ENCODE measurements at regions not wholly inside any gene's neighbourhood (a gene's known extent, or its start where the extent isn't known, plus 50 kb on each side); places are given as distances from the start of the nearest gene placed in this dataset.

DNA sequence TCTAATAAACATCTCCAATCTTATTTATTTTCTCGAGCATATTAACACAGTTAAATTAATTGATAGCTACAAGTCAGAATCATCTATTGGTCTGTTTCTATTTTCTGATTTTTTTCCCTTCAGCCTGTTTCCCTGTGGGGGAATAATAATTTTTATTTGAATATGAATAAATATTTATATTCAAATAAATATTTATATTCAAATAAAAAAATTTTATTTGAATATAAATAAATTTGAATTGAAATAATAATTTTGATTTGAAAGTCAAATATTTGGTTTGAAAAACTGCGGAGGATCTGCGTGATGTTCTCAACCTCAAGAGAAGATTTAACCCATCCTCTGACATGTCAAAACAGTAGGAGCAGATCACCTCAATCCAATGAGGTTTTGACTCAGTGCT, 380.1 kb upstream of the MEIS2 start:
- H3K4me1 ChIP-seq = no peaks in the 10 kb centered on the region
- H3K27ac ChIP-seq = no peak overlapping the region
- no peaks in the 10 kb centered on the region for H3K27me3 ChIP-seq
- no peak overlapping the region for H3K4me3 ChIP-seq
- no peaks in the 10 kb centered on the region for H3K36me3 ChIP-seq
- DNase-seq = no peak
- TF ChIP-seq, protein P1, sequence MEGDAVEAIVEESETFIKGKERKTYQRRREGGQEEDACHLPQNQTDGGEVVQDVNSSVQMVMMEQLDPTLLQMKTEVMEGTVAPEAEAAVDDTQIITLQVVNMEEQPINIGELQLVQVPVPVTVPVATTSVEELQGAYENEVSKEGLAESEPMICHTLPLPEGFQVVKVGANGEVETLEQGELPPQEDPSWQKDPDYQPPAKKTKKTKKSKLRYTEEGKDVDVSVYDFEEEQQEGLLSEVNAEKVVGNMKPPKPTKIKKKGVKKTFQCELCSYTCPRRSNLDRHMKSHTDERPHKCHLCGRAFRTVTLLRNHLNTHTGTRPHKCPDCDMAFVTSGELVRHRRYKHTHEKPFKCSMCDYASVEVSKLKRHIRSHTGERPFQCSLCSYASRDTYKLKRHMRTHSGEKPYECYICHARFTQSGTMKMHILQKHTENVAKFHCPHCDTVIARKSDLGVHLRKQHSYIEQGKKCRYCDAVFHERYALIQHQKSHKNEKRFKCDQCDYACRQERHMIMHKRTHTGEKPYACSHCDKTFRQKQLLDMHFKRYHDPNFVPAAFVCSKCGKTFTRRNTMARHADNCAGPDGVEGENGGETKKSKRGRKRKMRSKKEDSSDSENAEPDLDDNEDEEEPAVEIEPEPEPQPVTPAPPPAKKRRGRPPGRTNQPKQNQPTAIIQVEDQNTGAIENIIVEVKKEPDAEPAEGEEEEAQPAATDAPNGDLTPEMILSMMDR (IDR thresholded peaks at IDR 0.05) = no peak
- TF ChIP-seq POLR2A (IDR thresholded peaks at IDR 0.05) = no peak
- H3K9me3 ChIP-seq = no peaks in the 10 kb centered on the region

DNA sequence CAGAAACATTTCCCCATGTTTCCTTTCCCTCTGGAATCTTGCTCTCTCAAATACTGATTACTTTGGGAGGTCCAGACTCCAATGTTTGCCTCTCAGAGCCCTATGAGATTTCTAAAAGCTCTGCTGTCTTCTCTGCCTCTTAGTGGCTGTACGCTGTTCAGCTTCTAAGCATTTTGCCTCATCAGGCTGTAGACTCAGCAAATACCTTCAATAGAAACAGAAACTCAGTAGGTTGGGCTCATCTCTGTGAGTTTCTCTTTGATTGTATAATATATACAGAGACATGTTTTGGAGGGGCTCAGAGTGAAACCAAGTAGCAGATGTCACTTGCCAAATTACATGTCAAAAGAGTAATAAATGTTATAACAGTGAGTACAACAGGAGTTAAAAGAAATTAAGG, 380.8 kb upstream of the MEIS2 start:
- Histone ChIP-seq H3K4me1 (no peaks in the 10 kb centered on the region), H3K9me3 (no peaks in the 10 kb centered on the region), H3K27me3 (no peaks in the 10 kb centered on the region), H3K27ac (no peak overlapping the region), H3K4me3 (no peak overlapping the region), H3K36me3 (no peaks in the 10 kb centered on the region)
- TF ChIP-seq POLR2A (IDR thresholded peaks at IDR 0.05) = no peak
- TF ChIP-seq, protein P1 (IDR thresholded peaks at IDR 0.05) = no peak
- no peak for DNase-seq

DNA sequence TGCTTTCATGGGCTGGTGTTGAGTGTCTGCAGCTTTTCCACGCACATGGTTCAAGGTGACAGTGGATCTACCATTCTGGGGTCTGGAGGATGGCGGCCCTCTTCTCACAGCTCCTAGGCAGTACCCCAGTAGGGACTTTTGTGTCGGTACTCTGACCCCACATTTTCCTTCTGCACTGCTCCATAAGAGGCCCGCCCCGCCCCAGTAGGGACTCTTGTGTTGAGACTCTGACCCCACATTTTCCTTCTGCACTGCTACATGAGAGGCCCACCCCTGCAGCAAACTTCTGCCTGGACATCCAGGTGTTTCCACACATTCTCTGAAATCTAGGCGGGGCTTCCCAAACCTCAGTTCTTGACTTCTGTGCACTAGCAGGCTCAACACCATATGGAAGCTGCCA, 383.4 kb upstream of the MEIS2 start:
- TF ChIP-seq, protein P1 (IDR thresholded peaks at IDR 0.05) = no peak
- TF ChIP-seq POLR2A (IDR thresholded peaks at IDR 0.05) = no peak

DNA sequence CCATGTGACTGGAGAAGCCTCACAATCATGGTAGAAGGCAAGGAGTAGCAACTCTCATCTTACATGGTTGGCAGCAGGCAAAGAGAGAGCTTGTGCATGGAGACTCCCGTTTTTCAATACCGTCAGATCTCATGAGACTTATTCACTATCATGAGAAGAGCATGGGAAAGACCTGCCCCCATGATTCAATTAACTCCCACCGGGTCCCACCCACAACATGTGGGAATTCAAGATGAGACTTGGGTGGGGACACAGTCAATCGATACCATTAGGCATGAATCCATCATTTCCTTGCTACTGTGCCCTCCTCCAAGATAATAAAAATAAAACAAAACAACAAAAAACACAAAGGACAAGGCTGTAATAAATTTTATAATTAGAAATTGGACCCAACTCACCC, 384.7 kb upstream of the MEIS2 start:
- H3K9me3 ChIP-seq = no peaks in the 10 kb centered on the region
- no peak overlapping the region for H3K4me3 ChIP-seq
- H3K27ac ChIP-seq = no peak overlapping the region
- DNase-seq = no peak
- H3K36me3 ChIP-seq = no peaks in the 10 kb centered on the region
- no peaks in the 10 kb centered on the region for H3K27me3 ChIP-seq
- no peak for TF ChIP-seq POLR2A (IDR thresholded peaks at IDR 0.05)
- TF ChIP-seq, protein P1 (IDR thresholded peaks at IDR 0.05) = no peak
- H3K4me1 ChIP-seq = no peaks in the 10 kb centered on the region

More for the DNA sequence above, 383.4 kb upstream of the MEIS2 start:
- Histone ChIP-seq H3K27ac (no peak overlapping the region), H3K4me1 (no peaks in the 10 kb centered on the region), H3K27me3 (no peaks in the 10 kb centered on the region), H3K9me3 (no peaks in the 10 kb centered on the region), H3K4me3 (no peak overlapping the region), H3K36me3 (no peaks in the 10 kb centered on the region)
- DNase-seq = no peak

DNA sequence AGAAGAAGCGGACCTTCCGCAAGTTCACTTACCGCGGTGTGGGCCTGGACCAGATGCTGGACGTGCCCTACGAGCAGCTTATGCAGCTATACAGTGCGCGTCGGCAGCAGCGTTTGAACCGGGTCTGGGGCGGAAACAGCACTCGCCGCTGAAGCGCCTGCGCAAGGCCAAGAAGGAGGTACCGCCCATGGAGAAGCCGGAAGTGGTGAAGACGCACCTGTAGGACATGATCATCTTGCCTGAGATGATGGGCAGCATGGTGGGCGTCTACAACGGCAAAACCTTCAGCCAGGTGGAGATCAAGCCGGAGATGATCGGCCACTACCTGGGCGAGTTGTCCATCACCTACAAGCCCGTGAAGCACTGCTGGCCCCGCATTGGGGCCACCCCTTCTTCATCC, 390.4 kb upstream of the MEIS2 start:
- TF ChIP-seq, protein P1 (IDR thresholded peaks at IDR 0.05) = no peak
- TF ChIP-seq POLR2A (IDR thresholded peaks at IDR 0.05) = no peak
- H3K4me3 ChIP-seq = no peak overlapping the region
- no peaks in the 10 kb centered on the region for H3K27me3 ChIP-seq
- peak in 1 of 3 donors; percentile 18 for DNase-seq
- no peaks in the 10 kb centered on the region for H3K9me3 ChIP-seq
- H3K36me3 ChIP-seq = no peaks in the 10 kb centered on the region
- no peak overlapping the region for H3K27ac ChIP-seq
- H3K4me1 ChIP-seq = no peaks in the 10 kb centered on the region

DNA sequence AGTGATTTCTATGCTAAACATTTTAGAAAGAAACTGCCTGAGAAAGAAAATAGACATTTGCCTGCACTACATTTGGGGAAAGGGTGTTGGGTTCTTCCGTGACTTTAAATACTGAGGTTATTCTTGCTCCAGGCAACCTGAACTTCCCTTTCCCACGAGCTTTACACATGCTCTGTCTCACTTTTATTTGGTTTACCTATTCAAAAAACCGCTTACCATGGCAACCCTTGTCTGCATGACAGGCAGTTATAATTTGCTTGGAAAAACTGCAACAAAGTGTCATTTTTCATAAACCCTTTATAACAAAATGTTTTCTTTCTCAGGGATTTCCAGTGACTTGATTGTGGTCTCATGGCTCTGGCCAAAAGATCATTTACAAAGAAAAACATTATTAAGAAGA, 416.3 kb upstream of the MEIS2 start:
- no peaks in the 10 kb centered on the region for H3K4me1 ChIP-seq
- no peak overlapping the region for H3K27ac ChIP-seq
- H3K9me3 ChIP-seq = no peaks in the 10 kb centered on the region
- no peak for DNase-seq
- no peaks in the 10 kb centered on the region for H3K36me3 ChIP-seq
- no peaks in the 10 kb centered on the region for H3K27me3 ChIP-seq
- TF ChIP-seq POLR2A (IDR thresholded peaks at IDR 0.05) = no peak
- TF ChIP-seq, protein P1 (IDR thresholded peaks at IDR 0.05) = no peak
- no peak overlapping the region for H3K4me3 ChIP-seq
